ENCODE measurements at regions not wholly inside any gene's neighbourhood (a gene's known extent, or its start where the extent isn't known, plus 50 kb on each side); places are given as distances from the start of the nearest gene placed in this dataset.

- Histone ChIP-seq H3K4ac (ENCODE audit: low read depth, low read length) (no peak overlapping the region), H3K27ac (ENCODE audit: low read depth, low read length) (no peak overlapping the region), H4K8ac (ENCODE audit: low read depth, low read length) (no peak overlapping the region), H3K27me3 (ENCODE audit: insufficient read depth, low read length) (no peaks in the 10 kb centered on the region), H4K12ac (ENCODE audit: low read depth, low read length) (no peak overlapping the region), H3K79me2 (ENCODE audit: control insufficient read depth, insufficient read depth, low read length, poor library complexity) (no peaks in the 10 kb centered on the region), H2BK120ac (ENCODE audit: insufficient read depth, low read length, poor library complexity) (no peak overlapping the region), H2AK5ac (ENCODE audit: low read length) (no peak overlapping the region), H2BK5ac (ENCODE audit: low read depth, low read length, poor library complexity) (no peak overlapping the region), H3K4me3 (ENCODE audit: low read depth, low read length) (no peak overlapping the region), H3K14ac (ENCODE audit: low read length) (no peak overlapping the region), H3K18ac (ENCODE audit: low read length) (no peak overlapping the region), H4K91ac (ENCODE audit: low read depth, low read length) (no peak overlapping the region), H3K23ac (ENCODE audit: low read length) (no peak overlapping the region), H3K36me3 (ENCODE audit: control insufficient read depth in 1 of 2, insufficient read depth in 2 of 2, low read length in 2 of 2) (no peaks in the 10 kb centered on the region), H3K4me1 (ENCODE audit: control insufficient read depth in 1 of 2, insufficient read depth in 2 of 2, low read length in 2 of 2) (no peaks in the 10 kb centered on the region), H2BK12ac (ENCODE audit: low read length) (no peak overlapping the region), H3K4me2 (ENCODE audit: low read length) (no peak overlapping the region), H3K9me3 (ENCODE audit: insufficient read depth, low read depth, low read length) (peaks cover 1% of the 10 kb centered on the region), H3K9ac (ENCODE audit: low read length) (no peak overlapping the region), H2AFZ (ENCODE audit: insufficient read depth, low read length, poor library complexity) (no peak overlapping the region), H3K79me1 (ENCODE audit: low read length) (no peaks in the 10 kb centered on the region)
- no CpG with 5 or more reads among the region's 12 CpGs for WGBS (ENCODE audit: extremely low coverage, insufficient coverage, insufficient read length)
- no peak for DNase-seq
Observed at GRCh38 chr1:38153778-38154470, 107.3 kb upstream of the POU3F1 start.

- H3K27ac ChIP-seq (ENCODE audit: low read depth, low read length), result no peak overlapping the region
- no peak overlapping the region for H3K4me3 ChIP-seq (ENCODE audit: low read depth, low read length)
- no peaks in the 10 kb centered on the region for H3K4me1 ChIP-seq (ENCODE audit: control insufficient read depth in 1 of 2, insufficient read depth in 2 of 2, low read length in 2 of 2)
- H3K4me2 ChIP-seq (ENCODE audit: low read length), result no peak overlapping the region
- H3K79me2 ChIP-seq (ENCODE audit: control insufficient read depth, insufficient read depth, low read length, poor library complexity), result no peaks in the 10 kb centered on the region
- no peak overlapping the region for H3K9ac ChIP-seq (ENCODE audit: low read length)
- peaks cover 1% of the 10 kb centered on the region for H3K9me3 ChIP-seq (ENCODE audit: insufficient read depth, low read depth, low read length)
- no peak overlapping the region for H4K91ac ChIP-seq (ENCODE audit: low read depth, low read length)
- no peak overlapping the region for H2BK120ac ChIP-seq (ENCODE audit: insufficient read depth, low read length, poor library complexity)
- no peak overlapping the region for H2AK5ac ChIP-seq (ENCODE audit: low read length)
- no peak overlapping the region for H2AFZ ChIP-seq (ENCODE audit: insufficient read depth, low read length, poor library complexity)
- H3K23ac ChIP-seq (ENCODE audit: low read length), result no peak overlapping the region
- no peak overlapping the region for H3K18ac ChIP-seq (ENCODE audit: low read length)
- H3K14ac ChIP-seq (ENCODE audit: low read length), result no peak overlapping the region
- no peaks in the 10 kb centered on the region for H3K27me3 ChIP-seq (ENCODE audit: insufficient read depth, low read length)
- no peaks in the 10 kb centered on the region for H3K36me3 ChIP-seq (ENCODE audit: control insufficient read depth in 1 of 2, insufficient read depth in 2 of 2, low read length in 2 of 2)
- no peak overlapping the region for H3K4ac ChIP-seq (ENCODE audit: low read depth, low read length)
- WGBS (ENCODE audit: extremely low coverage, insufficient coverage, insufficient read length), result no CpG with 5 or more reads among the region's 6 CpGs
- no peak overlapping the region for H2BK5ac ChIP-seq (ENCODE audit: low read depth, low read length, poor library complexity)
- H4K8ac ChIP-seq (ENCODE audit: low read depth, low read length), result no peak overlapping the region
- no peak overlapping the region for H2BK12ac ChIP-seq (ENCODE audit: low read length)
- DNase-seq, result no peak
- H4K12ac ChIP-seq (ENCODE audit: low read depth, low read length), result no peak overlapping the region
- no peaks in the 10 kb centered on the region for H3K79me1 ChIP-seq (ENCODE audit: low read length)
Observed at GRCh38 chr1:38153066-38153777, 106.6 kb upstream of the POU3F1 start.

- Histone ChIP-seq H3K27me3 (ENCODE audit: insufficient read depth, low read length) (no peaks in the 10 kb centered on the region), H3K4ac (ENCODE audit: low read depth, low read length) (no peak overlapping the region), H3K14ac (ENCODE audit: low read length) (no peak overlapping the region), H4K8ac (ENCODE audit: low read depth, low read length) (no peak overlapping the region), H3K9me3 (ENCODE audit: insufficient read depth, low read depth, low read length) (peaks cover 1% of the 10 kb centered on the region), H3K79me2 (ENCODE audit: control insufficient read depth, insufficient read depth, low read length, poor library complexity) (no peaks in the 10 kb centered on the region), H4K91ac (ENCODE audit: low read depth, low read length) (no peak overlapping the region), H3K18ac (ENCODE audit: low read length) (no peak overlapping the region), H4K12ac (ENCODE audit: low read depth, low read length) (no peak overlapping the region), H3K23ac (ENCODE audit: low read length) (no peak overlapping the region), H3K36me3 (ENCODE audit: control insufficient read depth in 1 of 2, insufficient read depth in 2 of 2, low read length in 2 of 2) (no peaks in the 10 kb centered on the region), H3K79me1 (ENCODE audit: low read length) (no peaks in the 10 kb centered on the region), H3K4me2 (ENCODE audit: low read length) (no peak overlapping the region), H3K27ac (ENCODE audit: low read depth, low read length) (no peak overlapping the region), H2BK120ac (ENCODE audit: insufficient read depth, low read length, poor library complexity) (no peak overlapping the region), H3K4me3 (ENCODE audit: low read depth, low read length) (no peak overlapping the region), H2BK5ac (ENCODE audit: low read depth, low read length, poor library complexity) (no peak overlapping the region), H2AFZ (ENCODE audit: insufficient read depth, low read length, poor library complexity) (no peak overlapping the region), H2BK12ac (ENCODE audit: low read length) (no peak overlapping the region), H3K4me1 (ENCODE audit: control insufficient read depth in 1 of 2, insufficient read depth in 2 of 2, low read length in 2 of 2) (no peaks in the 10 kb centered on the region), H3K9ac (ENCODE audit: low read length) (no peak overlapping the region), H2AK5ac (ENCODE audit: low read length) (no peak overlapping the region)
- no CpG with 5 or more reads among the region's 3 CpGs for WGBS (ENCODE audit: extremely low coverage, insufficient coverage, insufficient read length)
- DNase-seq, result no peak
Observed at GRCh38 chr1:38152351-38153065, 105.9 kb upstream of the POU3F1 start.

GRCh38 chr1:38151399-38151798, 104.8 kb upstream of the POU3F1 start:
- H3K9ac ChIP-seq (ENCODE audit: low read length), result peak overlapping the region; percentile 1
- H4K91ac ChIP-seq (ENCODE audit: low read depth, low read length), result no peak overlapping the region
- no peak overlapping the region for H3K4me3 ChIP-seq (ENCODE audit: low read depth, low read length)
- no peak overlapping the region for H2BK120ac ChIP-seq (ENCODE audit: insufficient read depth, low read length, poor library complexity)
- no peaks in the 10 kb centered on the region for H3K4me1 ChIP-seq (ENCODE audit: control insufficient read depth in 1 of 2, insufficient read depth in 2 of 2, low read length in 2 of 2)
- no peak overlapping the region for H3K4me2 ChIP-seq (ENCODE audit: low read length)
- no peak overlapping the region for H4K12ac ChIP-seq (ENCODE audit: low read depth, low read length)
- H3K36me3 ChIP-seq (ENCODE audit: control insufficient read depth in 1 of 2, insufficient read depth in 2 of 2, low read length in 2 of 2), result no peaks in the 10 kb centered on the region
- no peaks in the 10 kb centered on the region for H3K27me3 ChIP-seq (ENCODE audit: insufficient read depth, low read length)
- H2AFZ ChIP-seq (ENCODE audit: insufficient read depth, low read length, poor library complexity), result no peak overlapping the region
- H3K14ac ChIP-seq (ENCODE audit: low read length), result no peak overlapping the region
- no peak for DNase-seq
- peaks cover 1% of the 10 kb centered on the region for H3K9me3 ChIP-seq (ENCODE audit: insufficient read depth, low read depth, low read length)
- H3K18ac ChIP-seq (ENCODE audit: low read length), result no peak overlapping the region
- no peak overlapping the region for H2BK5ac ChIP-seq (ENCODE audit: low read depth, low read length, poor library complexity)
- H3K79me2 ChIP-seq (ENCODE audit: control insufficient read depth, insufficient read depth, low read length, poor library complexity), result no peaks in the 10 kb centered on the region
- no peaks in the 10 kb centered on the region for H3K79me1 ChIP-seq (ENCODE audit: low read length)
- H3K23ac ChIP-seq (ENCODE audit: low read length), result no peak overlapping the region
- no peak overlapping the region for H4K8ac ChIP-seq (ENCODE audit: low read depth, low read length)
- no peak overlapping the region for H2AK5ac ChIP-seq (ENCODE audit: low read length)
- no peak overlapping the region for H2BK12ac ChIP-seq (ENCODE audit: low read length)
- H3K4ac ChIP-seq (ENCODE audit: low read depth, low read length), result no peak overlapping the region
- H3K27ac ChIP-seq (ENCODE audit: low read depth, low read length), result no peak overlapping the region

Data from trophoblast cell (in vitro differentiated cells and primary cell).